H1 (cell line): ENCODE measurements at regions not wholly inside any gene's neighbourhood (a gene's known extent, or its start where the extent isn't known, plus 50 kb on each side); places are given as distances from the start of the nearest gene placed in this dataset.

ENCODE experiments used
- CTCF ChIA-PET: fragments of 300-600 bp; sonication (Branson Sonifier 250); formaldehyde crosslinking; loops from one replicate; lab custom pipeline; 2021; ENCODE audit not compliant: partially characterized antibody; lab: Charles Lee
- POLR2A ChIA-PET: fragments of 300-600 bp; sonication (Branson Sonifier 250); formaldehyde crosslinking; loops from one replicate; lab custom pipeline; 2021; ENCODE audit warnings: inconsistent platforms; ENCODE audit not compliant: partially characterized antibody; lab: Charles Lee
- DNase-seq, 2 experiments: peaks; one replicate each; pipeline versions ENCODE4 v3.0.0 to v3.0.0-alpha.2; 2010 to 2022; ENCODE audit warnings: low spot score in 2 of 2, low read depth in 1 of 2, mixed read lengths in 1 of 2
- FAIRE-seq: peaks from 2 replicates; lab custom pipeline; 2011; peaks lifted over from hg19 to GRCh38; lab: Jason Lieb, UNC
- H2AFZ ChIP-seq: 2 replicates; pipeline ENCODE4 v1.8.1; 2012; ENCODE audit warnings: low read length, inconsistent platforms
- H2AK5ac ChIP-seq: 2 replicates; pipeline ENCODE4 v1.6.1; 2013; ENCODE audit warnings: low read depth, low read length
- H2BK120ac ChIP-seq: replicated peaks from 2 replicates; pipeline ENCODE3; 2013; ENCODE audit warnings: low read depth, low read length, inconsistent platforms
- H2BK12ac ChIP-seq: 2 replicates; pipeline ENCODE4 v1.6.1; 2013; ENCODE audit warnings: low read depth, low read length
- H2BK15ac ChIP-seq: 2 replicates; pipeline ENCODE4 v1.6.1; 2013; ENCODE audit warnings: low read length
- H2BK20ac ChIP-seq: 2 replicates; pipeline ENCODE4 v1.6.1; 2013; ENCODE audit warnings: low read length
- H2BK5ac ChIP-seq: 2 replicates; pipeline ENCODE4 v1.6.1; 2013; ENCODE audit warnings: low read depth, low read length
- H3K14ac ChIP-seq: 2 replicates; pipeline ENCODE4 v1.6.1; 2013; ENCODE audit warnings: inconsistent platforms; ENCODE audit not compliant: insufficient read length
- H3K18ac ChIP-seq: 2 replicates; pipeline ENCODE4 v1.6.1; 2013; ENCODE audit warnings: low read length; ENCODE audit errors: extremely low read depth
- H3K23ac ChIP-seq: 2 replicates; pipeline ENCODE4 v1.6.1; 2013; ENCODE audit warnings: inconsistent platforms; ENCODE audit not compliant: insufficient read length
- H3K23me2 ChIP-seq: 2 replicates; pipeline ENCODE4 v1.6.1; 2013; ENCODE audit warnings: low read depth, low read length
- H3K27ac ChIP-seq: 2 replicates; pipeline ENCODE4 v1.6.1; 2011; ENCODE audit warnings: low read depth, low read length, inconsistent platforms
- H3K27me3 ChIP-seq, 4 experiments: replicated peaks in 1 of 4; 1 replicate in 1 of 4; 2 replicates in 3 of 4; pipeline versions ENCODE4 v1.6.1 to v1.8.1; 2011 to 2013; ENCODE audit warnings: low read length in 3 of 4, mild to moderate bottlenecking in 3 of 4, inconsistent platforms in 2 of 4, mixed read lengths in 2 of 4, moderate library complexity in 1 of 4; ENCODE audit not compliant: control insufficient read depth in 3 of 4, insufficient read depth in 3 of 4; ENCODE audit errors: extremely low read depth in 1 of 4
- H3K36me3 ChIP-seq, 4 experiments: 2 replicates each; pipeline versions ENCODE4 v1.6.1 to v1.8.1; 2011 to 2013; ENCODE audit warnings: mild to moderate bottlenecking in 4 of 4, low read length in 3 of 4, moderate library complexity in 2 of 4, control low read depth in 1 of 4, inconsistent platforms in 1 of 4; ENCODE audit not compliant: insufficient read depth in 4 of 4, control insufficient read depth in 2 of 4
- H3K4ac ChIP-seq: replicated peaks from 2 replicates; pipeline ENCODE3; 2013; ENCODE audit warnings: low read length, low read depth, mixed read lengths, inconsistent platforms; ENCODE audit not compliant: insufficient read length
- H3K4me1 ChIP-seq, 4 experiments: replicated peaks in 1 of 4; 1 replicate in 1 of 4; 2 replicates in 3 of 4; pipeline versions ENCODE4 v1.6.1 to v1.8.1; 2011 to 2013; ENCODE audit warnings: low read length in 3 of 4, inconsistent platforms in 2 of 4, mixed read lengths in 1 of 4; ENCODE audit not compliant: insufficient read depth in 4 of 4, control insufficient read depth in 3 of 4
- H3K4me2 ChIP-seq, 2 experiments: 2 replicates each; pipeline versions ENCODE4 v1.6.1 to v1.8.1; 2011 to 2013; ENCODE audit warnings: low read depth in 2 of 2, low read length in 2 of 2, control low read depth in 1 of 2, inconsistent platforms in 1 of 2, mild to moderate bottlenecking in 1 of 2; ENCODE audit not compliant: insufficient read depth in 1 of 2
- H3K4me3 ChIP-seq, 4 experiments: fragments of 200-600, 300-600 bp in 1 of 4; sonication (generic), shearing (Covaris generic), sonication (Bioruptor Twin) in 1 of 4; 2 replicates each; pipeline versions ENCODE4 v1.5.1 to v1.8.1; 2011 to 2016; ENCODE audit warnings: low read length in 4 of 4, low read depth in 3 of 4, control low read depth in 2 of 4, inconsistent platforms in 2 of 4, mild to moderate bottlenecking in 2 of 4, mixed read lengths in 1 of 4, moderate library complexity in 1 of 4; ENCODE audit not compliant: insufficient read depth in 2 of 4; ENCODE audit errors: extremely low read depth in 1 of 4
- H3K56ac ChIP-seq: replicated peaks from 2 replicates; pipeline ENCODE3; 2013; ENCODE audit warnings: low read depth, mild to moderate bottlenecking, mixed read lengths, low read length, inconsistent platforms; ENCODE audit not compliant: insufficient read length
- H3K79me1 ChIP-seq: 2 replicates; pipeline ENCODE4 v1.6.1; 2013; ENCODE audit warnings: low read depth, low read length, control low read depth
- H3K79me2 ChIP-seq, 2 experiments: 2 replicates each; pipeline versions ENCODE4 v1.6.1 to v1.8.1; 2012 to 2013; ENCODE audit warnings: low read length in 2 of 2, mild to moderate bottlenecking in 2 of 2, inconsistent platforms in 1 of 2; ENCODE audit not compliant: insufficient read depth in 2 of 2, control insufficient read depth in 1 of 2
- H3K9ac ChIP-seq, 4 experiments: replicated peaks in 1 of 4; 1 replicate in 1 of 4; 2 replicates in 3 of 4; pipeline versions ENCODE4 v1.6.1 to v1.8.1; 2011 to 2013; ENCODE audit warnings: low read depth in 3 of 4, low read length in 3 of 4, control low read depth in 2 of 4, mild to moderate bottlenecking in 2 of 4, moderate library complexity in 2 of 4, inconsistent platforms in 1 of 4; ENCODE audit errors: extremely low read depth in 1 of 4
- H3K9me3 ChIP-seq, 2 experiments: 2 replicates each; pipeline versions ENCODE4 v1.6.1 to v1.8.1; 2012 to 2013; ENCODE audit warnings: mild to moderate bottlenecking in 2 of 2, moderate library complexity in 2 of 2, control low read depth in 1 of 2, inconsistent platforms in 1 of 2, low read depth in 1 of 2, low read length in 1 of 2, mixed read lengths in 1 of 2; ENCODE audit not compliant: insufficient read depth in 2 of 2
- H4K20me1 ChIP-seq, 2 experiments: replicated peaks in 1 of 2; 2 replicates each; pipeline versions ENCODE3 to v1.8.1; 2011 to 2013; ENCODE audit warnings: inconsistent platforms in 2 of 2, low read length in 2 of 2, mild to moderate bottlenecking in 1 of 2; ENCODE audit not compliant: insufficient read depth in 2 of 2, control insufficient read depth in 1 of 2
- H4K5ac ChIP-seq: 2 replicates; pipeline ENCODE4 v1.6.1; 2013; ENCODE audit warnings: low read length, low read depth, mixed read lengths, inconsistent platforms; ENCODE audit not compliant: insufficient read length
- H4K8ac ChIP-seq: 2 replicates; pipeline ENCODE4 v1.8.0; 2013; ENCODE audit warnings: mild to moderate bottlenecking, moderate library complexity, low read length, inconsistent platforms; ENCODE audit not compliant: insufficient read depth; ENCODE audit errors: extremely low read depth
- H4K91ac ChIP-seq: replicated peaks from 2 replicates; pipeline ENCODE3; 2013; ENCODE audit warnings: low read length, mixed read lengths, inconsistent platforms; ENCODE audit not compliant: insufficient read length
- CTBP2 ChIP-seq: IDR thresholded peaks from 2 replicates; pipeline ENCODE4 v1.7.0; 2011; ENCODE audit warnings: borderline replicate concordance, mild to moderate bottlenecking, moderate library complexity, mixed read lengths, low read length; ENCODE audit not compliant: insufficient read depth, insufficient read length
- E2F6 ChIP-seq: IDR thresholded peaks from 2 replicates; pipeline ENCODE4 v1.6.1; 2012; ENCODE audit warnings: inconsistent platforms
- EZH2 ChIP-seq: fragments of 200-600 bp; sonication (generic); IDR thresholded peaks from 2 replicates; pipeline ENCODE4 v1.7.1; 2012; ENCODE audit warnings: low read depth, mild to moderate bottlenecking, moderate library complexity, low read length, inconsistent platforms; ENCODE audit not compliant: severe bottlenecking
- GTF2F1 ChIP-seq: IDR thresholded peaks from 2 replicates; pipeline ENCODE4 v1.6.1; 2012; ENCODE audit warnings: low read depth, low read length, improper control_type of control experiment, borderline replicate concordance
- KDM1A ChIP-seq: fragments of 200-600, 300-600 bp; sonication (generic); IDR thresholded peaks from 2 replicates; pipeline ENCODE4 v1.7.1; 2016; ENCODE audit warnings: mild to moderate bottlenecking, low read length, borderline replicate concordance
- MAX ChIP-seq: IDR thresholded peaks from 2 replicates; pipeline ENCODE4 v1.6.1; 2012; ENCODE audit warnings: inconsistent platforms
- POLR2A ChIP-seq, 2 experiments: IDR thresholded peaks; 1 replicate in 1 of 2; 2 replicates in 1 of 2; pipeline ENCODE4 v1.6.1; 2011; ENCODE audit warnings: low read depth in 2 of 2, low read length in 2 of 2, mild to moderate bottlenecking in 2 of 2; ENCODE audit errors: control extremely low read depth in 1 of 2
- POU5F1 ChIP-seq: IDR thresholded peaks from 2 replicates; pipeline ENCODE4 v1.6.1; 2011; ENCODE audit warnings: low read depth, mild to moderate bottlenecking, low read length, moderate library complexity
- RFX5 ChIP-seq: IDR thresholded peaks from 2 replicates; pipeline ENCODE4 v1.6.1; 2011; ENCODE audit warnings: low read depth, low read length, improper control_type of control experiment, borderline replicate concordance
- TCF12 ChIP-seq: IDR thresholded peaks from 2 replicates; pipeline ENCODE4 v1.6.1; 2011; ENCODE audit warnings: low read depth, mild to moderate bottlenecking, low read length
- TEAD4 ChIP-seq: IDR thresholded peaks from 2 replicates; pipeline ENCODE4 v1.6.1; 2012; ENCODE audit warnings: low read depth, low read length, inconsistent platforms, mixed read lengths
- USF2 ChIP-seq: IDR thresholded peaks from 2 replicates; pipeline ENCODE4 v1.6.1; 2011; ENCODE audit warnings: low read length, improper control_type of control experiment
- WGBS, 2 experiments: shearing (Covaris generic) in 1 of 2; methylation state at CpG; one replicate each; pipeline versions ENCODE4 v1.1.6 to v1.1.7; 2013 to 2015; ENCODE audit warnings: low lambda C conversion rate in 2 of 2, mixed read lengths in 2 of 2, inconsistent platforms in 1 of 2, low coverage in 1 of 2, missing lambda C conversion rate in 1 of 2; ENCODE audit not compliant: insufficient replicate concordance in 2 of 2, insufficient coverage in 1 of 2, insufficient read length in 1 of 2; ENCODE audit errors: extremely low coverage in 1 of 2, missing lambda C conversion rate in 1 of 2; 5-methylcytosine and 5-hydroxymethylcytosine counted together

GRCh38 chr10:132479024-132479602, 58.5 kb upstream of the INPP5A start:
- Histone ChIP-seq H2BK15ac (no peak overlapping the region), H3K9ac (no peak overlapping the region), H3K14ac (no peak overlapping the region), H4K91ac (no peak overlapping the region), H2AFZ (no peak overlapping the region), H4K8ac (no peak overlapping the region), H2BK120ac (no peak overlapping the region), H3K79me1 (no peaks in the 10 kb centered on the region), H3K23ac (no peak overlapping the region), H3K27me3 (no peaks in the 10 kb centered on the region; a peak in 2 of 7 replicates), H3K79me2 (no peaks in the 10 kb centered on the region), H3K4me3 (no peak overlapping the region), H3K18ac (no peak overlapping the region), H3K27ac (no peak overlapping the region), H3K4ac (no peak overlapping the region), H2BK20ac (no peak overlapping the region), H3K4me1 (peaks cover 0 to 5% (median 2%) of the 10 kb centered on the region in 4 experiments; a peak in 2 of 7 replicates), H3K36me3 (no peaks in the 10 kb centered on the region), H3K56ac (no peak overlapping the region), H3K23me2 (no peaks in the 10 kb centered on the region), H4K20me1 (no peaks in the 10 kb centered on the region), H4K5ac (no peak overlapping the region), H2BK12ac (0 out of 2 replicates have a peak overlapping the region, but pooled peaks have one; percentile 75), H2AK5ac (no peak overlapping the region), H2BK5ac (no peak overlapping the region; the same call in 1 of the 2 replicates), H3K9me3 (no peaks in the 10 kb centered on the region), H3K4me2 (no peak overlapping the region)
- FAIRE-seq (no peak), DNase-seq (no peak)
- WGBS, 2 experiments, result 90% methylated on average over 14 of the region's 14 CpGs; no CpG with 5 or more reads in 1 of the 2 experiments
- TF ChIP-seq TCF12 (no peak), MAX (no peak), TEAD4 (no peak), POLR2A (IDR thresholded peaks at IDR 0.05; ENCODE audit: control extremely low read depth in 1 of 2, low read depth in 2 of 2, low read length in 2 of 2) (no peak), GTF2F1 (no peak), CTBP2 (no peak), EZH2 (no peak), RFX5 (no peak), USF2 (no peak), E2F6 (no peak), KDM1A (no peak), POU5F1 (no peak)
- POLR2A ChIA-PET, result no interaction called here
- CTCF ChIA-PET, result interaction anchor here (0.6 to 1.7 kb wide), 6 partner anchors 8 to 802 kb away, joined by 3 to 11 read pairs (median 4); no protein-coding TSS in a partner anchor
